ENCODE measurements at regions not wholly inside any gene's neighbourhood (a gene's known extent, or its start where the extent isn't known, plus 50 kb on each side); places are given as distances from the start of the nearest gene placed in this dataset.

GRCh38 chr1:115495625-115496024 lies 146.1 kb upstream of the VANGL1 start:
- no peak for ATAC-seq (ENCODE audit: low FRiP score)
- no peak for DNase-seq (ENCODE audit: low spot score)
- TF ChIP-seq CTCF (IDR thresholded peaks at IDR 0.05), result no peak

- no peak for ATAC-seq (ENCODE audit: low FRiP score)
- no peak for TF ChIP-seq CTCF (IDR thresholded peaks at IDR 0.05)
These were observed 146.7 kb upstream of the VANGL1 start for GRCh38 chr1:115495111-115495510.

GRCh38 chr1:115493834-115494233 lies 147.9 kb upstream of the VANGL1 start:
- no peak for DNase-seq (ENCODE audit: low spot score)
- TF ChIP-seq CTCF (IDR thresholded peaks at IDR 0.05), result no peak
- no peak for ATAC-seq (ENCODE audit: low FRiP score)

More at GRCh38 chr1:115495111-115495510, 146.7 kb upstream of the VANGL1 start:
- DNase-seq (ENCODE audit: low spot score), result no peak

- DNase-seq (ENCODE audit: low spot score) (no peak), ATAC-seq (ENCODE audit: low FRiP score) (no peak)
- TF ChIP-seq CTCF (IDR thresholded peaks at IDR 0.05), result no peak
These were observed 148.9 kb upstream of the VANGL1 start for GRCh38 chr1:115492880-115493279.

- no peak for ATAC-seq (ENCODE audit: low FRiP score)
- no peak for DNase-seq (ENCODE audit: low spot score)
- TF ChIP-seq CTCF (IDR thresholded peaks at IDR 0.05), result no peak
These were observed 149.7 kb upstream of the VANGL1 start for GRCh38 chr1:115492019-115492595.

GRCh38 chr1:115491298-115492018 lies 150.3 kb upstream of the VANGL1 start:
- DNase-seq (ENCODE audit: low spot score) (no peak), ATAC-seq (ENCODE audit: low FRiP score) (no peak)
- TF ChIP-seq CTCF (IDR thresholded peaks at IDR 0.05), result no peak

GRCh38 chr1:115479055-115479482 lies 141.0 kb upstream of the NGF start:
- ATAC-seq (ENCODE audit: low FRiP score) (no peak), DNase-seq (ENCODE audit: low spot score) (no peak)
- no peak for TF ChIP-seq CTCF (IDR thresholded peaks at IDR 0.05)

Data from omental fat pad (tissue), 3 donors.